ENCODE measurements at regions not wholly inside any gene's neighbourhood (a gene's known extent, or its start where the extent isn't known, plus 50 kb on each side); places are given as distances from the start of the nearest gene placed in this dataset.

DNA sequence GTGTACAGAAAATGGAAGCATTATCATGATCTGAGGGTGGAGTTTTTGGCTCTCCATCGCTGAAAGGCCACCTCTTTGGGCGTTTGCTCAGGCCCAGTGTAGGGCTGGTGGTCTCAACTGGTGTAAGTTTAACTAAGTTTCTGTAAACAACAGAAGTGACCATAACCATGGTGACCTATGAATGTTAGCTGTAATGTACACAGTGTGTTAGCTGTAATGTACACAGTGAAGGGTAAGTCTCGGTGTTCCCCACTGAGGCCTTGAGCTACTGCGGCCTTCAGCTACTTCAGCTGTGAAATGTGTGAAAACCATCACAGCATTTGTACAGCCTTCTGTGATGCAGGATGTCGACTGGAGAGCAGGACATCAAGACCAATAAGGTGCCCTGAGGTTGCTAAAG, 185.2 kb downstream of the MYLK4 start:
- TF ChIP-seq, protein P1, sequence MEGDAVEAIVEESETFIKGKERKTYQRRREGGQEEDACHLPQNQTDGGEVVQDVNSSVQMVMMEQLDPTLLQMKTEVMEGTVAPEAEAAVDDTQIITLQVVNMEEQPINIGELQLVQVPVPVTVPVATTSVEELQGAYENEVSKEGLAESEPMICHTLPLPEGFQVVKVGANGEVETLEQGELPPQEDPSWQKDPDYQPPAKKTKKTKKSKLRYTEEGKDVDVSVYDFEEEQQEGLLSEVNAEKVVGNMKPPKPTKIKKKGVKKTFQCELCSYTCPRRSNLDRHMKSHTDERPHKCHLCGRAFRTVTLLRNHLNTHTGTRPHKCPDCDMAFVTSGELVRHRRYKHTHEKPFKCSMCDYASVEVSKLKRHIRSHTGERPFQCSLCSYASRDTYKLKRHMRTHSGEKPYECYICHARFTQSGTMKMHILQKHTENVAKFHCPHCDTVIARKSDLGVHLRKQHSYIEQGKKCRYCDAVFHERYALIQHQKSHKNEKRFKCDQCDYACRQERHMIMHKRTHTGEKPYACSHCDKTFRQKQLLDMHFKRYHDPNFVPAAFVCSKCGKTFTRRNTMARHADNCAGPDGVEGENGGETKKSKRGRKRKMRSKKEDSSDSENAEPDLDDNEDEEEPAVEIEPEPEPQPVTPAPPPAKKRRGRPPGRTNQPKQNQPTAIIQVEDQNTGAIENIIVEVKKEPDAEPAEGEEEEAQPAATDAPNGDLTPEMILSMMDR (IDR thresholded peaks at IDR 0.05): no peak

DNA sequence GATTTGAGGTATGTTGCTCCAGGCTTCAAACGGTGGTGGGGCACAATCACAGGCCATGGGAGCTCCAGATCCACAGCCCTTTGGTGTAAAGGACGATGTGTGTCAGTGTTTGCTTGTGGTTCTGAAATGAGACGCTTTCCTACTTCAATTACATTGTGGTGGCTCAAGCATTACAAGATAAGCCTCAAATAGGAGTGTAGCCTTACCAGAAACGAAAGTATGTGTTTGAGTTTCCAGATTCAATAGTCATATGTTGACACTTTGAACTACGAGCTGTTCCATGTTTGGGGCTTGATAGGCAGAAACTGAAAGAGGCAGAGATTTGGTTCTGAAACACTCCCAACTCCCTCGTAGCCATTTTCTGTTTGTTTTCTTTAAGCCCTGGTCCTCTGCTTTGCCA, 187.1 kb downstream of the MYLK4 start:
- Histone ChIP-seq H3K4me3 (peak overlapping the region; percentile 52), H3K27ac (peak overlapping the region; percentile 20 to 65)
- DNase-seq (ENCODE audit: low spot score): no peak
- TF ChIP-seq, protein P1 (IDR thresholded peaks at IDR 0.05): no peak

More for the DNA sequence above, 185.2 kb downstream of the MYLK4 start:
- no peak overlapping the region for H3K27ac ChIP-seq
- DNase-seq (ENCODE audit: low spot score): no peak
- H3K4me3 ChIP-seq: no peak overlapping the region

DNA sequence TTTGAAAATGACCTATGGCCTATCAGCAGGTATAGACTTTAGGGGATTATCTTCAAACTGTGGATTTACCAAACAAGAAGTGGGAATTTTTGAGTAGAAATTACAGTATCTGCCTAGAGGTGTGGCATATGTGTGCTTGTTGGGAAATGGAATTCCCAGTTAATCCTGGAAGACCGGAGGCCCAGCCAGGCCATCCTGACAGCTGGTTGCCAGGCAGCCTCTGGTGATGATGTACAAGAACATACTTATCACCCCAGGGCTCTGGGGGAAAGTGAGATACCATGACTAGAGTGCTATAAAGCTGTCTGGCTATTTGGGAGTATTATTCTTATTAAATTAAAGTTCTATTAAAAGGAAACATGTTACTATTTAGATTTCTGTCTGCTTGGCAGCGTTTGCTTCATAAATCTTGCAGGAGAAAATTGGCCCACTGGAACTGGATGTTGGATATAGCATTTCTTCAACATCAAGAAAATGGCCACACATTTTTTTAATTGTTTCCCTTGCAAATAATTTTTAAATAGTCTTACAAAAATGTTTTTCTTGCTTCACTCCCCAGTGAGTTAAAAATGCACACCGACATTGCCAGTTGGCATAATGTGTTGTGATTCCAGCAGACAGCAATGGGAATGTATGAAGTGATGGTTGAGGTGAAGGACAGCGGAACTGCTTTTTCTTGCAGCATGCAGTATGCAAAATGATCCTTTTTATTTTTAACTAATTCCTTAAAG, 187.8 kb downstream of the MYLK4 start:
- Histone ChIP-seq H3K27ac (peak overlapping the region in 1 of 2 donors; percentile 65), H3K4me3 (peak overlapping the region; percentile 52)
- DNase-seq (ENCODE audit: low spot score): no peak
- TF ChIP-seq, protein P1 (IDR thresholded peaks at IDR 0.05): no peak

DNA sequence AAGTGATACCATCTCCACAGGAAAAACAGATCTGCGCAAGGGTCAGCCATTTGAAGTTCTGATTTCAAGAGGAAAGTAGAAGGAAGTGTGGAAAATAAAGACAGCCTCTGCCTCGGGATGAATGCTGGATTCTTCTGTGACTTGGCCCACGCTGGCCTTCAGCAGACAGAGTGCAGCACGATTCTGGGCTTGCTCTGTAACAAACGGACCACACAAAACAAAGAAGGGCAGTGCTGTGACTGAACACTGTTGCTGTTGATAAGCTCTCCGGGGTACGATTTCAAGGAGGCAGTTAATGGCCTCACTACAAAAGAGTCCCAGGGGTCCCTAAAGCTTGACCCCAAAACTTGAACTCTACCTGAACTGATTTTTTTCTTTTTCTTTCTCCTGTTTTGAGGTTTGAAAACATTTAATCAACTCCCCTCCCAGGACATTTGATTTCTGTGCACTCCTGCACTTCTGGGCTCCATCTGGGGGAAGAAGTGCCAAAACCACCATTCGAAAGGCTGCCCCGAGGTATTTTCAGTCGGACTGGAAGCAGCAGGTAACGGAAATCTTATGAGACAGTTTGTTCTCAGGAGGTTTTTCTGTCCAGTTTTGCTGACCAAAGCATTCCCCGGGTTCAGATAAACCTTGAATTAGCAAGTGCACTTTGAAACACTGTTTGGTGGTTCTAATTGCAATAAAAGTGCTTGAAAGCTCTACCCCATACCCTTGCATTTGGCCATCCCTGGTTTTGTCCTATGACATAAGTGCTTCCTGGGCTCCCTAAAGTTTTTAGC, 189.6 kb downstream of the MYLK4 start:
- no peak for DNase-seq (ENCODE audit: low spot score)
- H3K27ac ChIP-seq: no peak overlapping the region
- H3K4me3 ChIP-seq: no peak overlapping the region
- TF ChIP-seq, protein P1 (IDR thresholded peaks at IDR 0.05): no peak

DNA sequence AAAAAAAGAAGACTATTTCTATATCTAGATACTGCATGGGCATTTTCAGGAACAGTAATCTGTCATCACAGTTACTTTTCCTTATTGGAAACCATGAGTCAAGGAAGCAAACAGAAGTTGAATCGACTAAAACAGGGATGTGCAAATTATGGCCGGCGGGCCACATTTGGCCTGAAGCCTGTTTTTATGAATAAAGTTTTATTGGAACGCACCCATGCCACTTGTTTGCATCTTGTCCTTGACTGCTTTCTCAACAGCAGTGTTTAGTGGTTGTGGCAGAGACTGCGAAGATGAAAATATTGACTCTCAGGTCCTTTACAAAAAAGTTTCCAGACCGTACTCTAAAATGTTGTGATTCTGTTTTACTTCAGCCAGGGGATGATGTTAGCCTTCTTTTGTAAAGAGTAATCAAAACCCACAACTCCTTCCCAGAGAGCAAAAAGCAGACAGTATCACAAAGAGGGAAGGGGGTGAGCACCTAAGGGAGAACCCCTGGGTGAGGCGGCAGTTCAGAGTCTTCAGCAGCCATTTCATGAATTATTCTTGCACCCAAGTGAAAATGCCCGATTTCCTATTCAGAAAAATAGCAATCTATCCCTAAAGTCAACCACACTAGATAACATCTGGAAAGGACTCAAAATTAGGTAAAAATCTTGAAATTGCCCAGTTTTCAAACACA, 190.4 kb downstream of the MYLK4 start:
- no peak for DNase-seq (ENCODE audit: low spot score)
- TF ChIP-seq, protein P1 (IDR thresholded peaks at IDR 0.05): no peak
- Histone ChIP-seq H3K27ac (no peak overlapping the region), H3K4me3 (no peak overlapping the region)

DNA sequence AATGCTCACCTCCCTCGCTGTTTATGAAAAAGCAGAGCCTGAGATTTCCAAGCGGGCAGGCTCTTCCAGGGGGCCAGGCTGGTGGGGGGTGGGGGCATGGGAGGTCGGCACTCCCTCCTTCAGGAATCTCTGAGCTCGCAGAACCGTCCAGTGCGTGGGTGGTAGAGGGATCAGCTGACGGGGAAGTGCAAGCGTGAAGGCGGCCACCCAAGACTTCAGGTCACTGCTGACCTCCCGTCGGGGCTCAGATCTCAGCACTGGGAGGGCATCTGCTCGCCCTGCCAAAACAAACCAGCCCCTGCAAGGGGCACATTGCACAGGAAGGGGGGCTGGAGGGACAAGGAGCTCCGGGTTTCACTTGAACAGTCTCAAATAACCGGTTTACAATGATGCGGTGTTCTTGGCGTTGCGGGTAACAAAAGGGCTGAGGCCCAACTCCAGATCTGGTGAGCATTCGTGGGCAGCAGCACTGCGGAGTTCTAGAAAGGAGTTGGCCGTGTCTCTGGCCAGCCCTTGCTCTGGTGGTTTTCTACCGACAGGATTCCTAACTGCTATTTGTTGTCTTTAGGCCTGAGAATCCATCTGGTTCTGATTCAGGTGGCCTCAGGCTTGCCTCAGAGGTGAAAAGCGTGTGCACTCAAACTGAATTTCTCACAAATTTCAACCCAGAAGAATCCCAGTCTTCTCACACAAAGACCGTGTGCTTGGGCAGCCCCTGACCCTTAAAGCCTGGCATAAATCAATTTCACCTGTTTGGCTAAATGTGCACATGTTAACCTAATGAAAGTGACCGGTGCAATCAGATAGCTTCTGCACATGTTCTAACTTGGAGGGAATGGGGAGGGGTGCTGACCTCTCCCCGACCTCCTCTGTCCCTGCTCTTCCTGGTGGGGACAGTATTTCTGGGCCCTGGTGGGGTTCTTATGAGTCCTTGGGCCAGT, 191.6 kb downstream of the MYLK4 start:
- TF ChIP-seq, protein P1 (IDR thresholded peaks at IDR 0.05): no peak
- no peak for DNase-seq (ENCODE audit: low spot score)
- H3K27ac ChIP-seq: no peak overlapping the region
- H3K4me3 ChIP-seq: no peak overlapping the region

Measured in coronary artery (tissue), 2 donors.